Mucosa of descending colon (tissue), 3 donors: ENCODE measurements at regions not wholly inside any gene's neighbourhood (a gene's known extent, or its start where the extent isn't known, plus 50 kb on each side); places are given as distances from the start of the nearest gene placed in this dataset.

Source experiments
- ATAC-seq: fragments of 200-7000 bp; cut with Tn5 transposase; one replicate; pipeline ENCODE4 v1.9.1; 2020; ENCODE audit warnings: mild to moderate bottlenecking, moderate library complexity
- DNase-seq, 3 donors: peaks; one replicate each; pipeline ENCODE4 v3.0.0-alpha.2; 2020
- H3K36me3 ChIP-seq: fragments of 200-600 bp; one replicate; pipeline ENCODE4 v1.8.0; 2021; ENCODE audit warnings: low read depth, mild to moderate bottlenecking
- H3K4me1 ChIP-seq: fragments of 200-600 bp; one replicate; pipeline ENCODE4 v1.8.0; 2021; ENCODE audit warnings: low read depth, mild to moderate bottlenecking
- H3K4me3 ChIP-seq: fragments of 200-600 bp; one replicate; pipeline ENCODE4 v1.8.0; 2021; ENCODE audit warnings: mild to moderate bottlenecking
- H3K9me3 ChIP-seq: fragments of 200-600 bp; one replicate; pipeline ENCODE4 v1.8.0; 2021; ENCODE audit warnings: mild to moderate bottlenecking
- intact Hi-C, 2 donors: fragments of 100-400 bp; cut with DNase I in 1 of 2; cut with micrococcal nuclease in 1 of 2; formaldehyde crosslinking; loops; one replicate each; pipeline versions ENCODE4 v1.11.0 to v1.11.1; 2022; cut with DNase I, micrococcal nuclease
- TF ChIP-seq, protein P1 (sequence below): fragments of 200-600 bp; IDR thresholded peaks from one replicate; pipeline ENCODE4 v1.8.0; 2022; ENCODE audit warnings: antibody characterized with exemption, mild to moderate bottlenecking
- donor health status: DM: no; HTN: no; CAD: no; lungs with moderate emphysema.
- donor health status: DM: no; HTN: no; CAD: no.
- donor health status: DM: no; HTN: yes; CAD: no.

GRCh38 chr9:13755551-13755950 is 476.1 kb upstream of the MPDZ start:
- intact Hi-C loops, result no loop called here
- TF ChIP-seq, protein P1, sequence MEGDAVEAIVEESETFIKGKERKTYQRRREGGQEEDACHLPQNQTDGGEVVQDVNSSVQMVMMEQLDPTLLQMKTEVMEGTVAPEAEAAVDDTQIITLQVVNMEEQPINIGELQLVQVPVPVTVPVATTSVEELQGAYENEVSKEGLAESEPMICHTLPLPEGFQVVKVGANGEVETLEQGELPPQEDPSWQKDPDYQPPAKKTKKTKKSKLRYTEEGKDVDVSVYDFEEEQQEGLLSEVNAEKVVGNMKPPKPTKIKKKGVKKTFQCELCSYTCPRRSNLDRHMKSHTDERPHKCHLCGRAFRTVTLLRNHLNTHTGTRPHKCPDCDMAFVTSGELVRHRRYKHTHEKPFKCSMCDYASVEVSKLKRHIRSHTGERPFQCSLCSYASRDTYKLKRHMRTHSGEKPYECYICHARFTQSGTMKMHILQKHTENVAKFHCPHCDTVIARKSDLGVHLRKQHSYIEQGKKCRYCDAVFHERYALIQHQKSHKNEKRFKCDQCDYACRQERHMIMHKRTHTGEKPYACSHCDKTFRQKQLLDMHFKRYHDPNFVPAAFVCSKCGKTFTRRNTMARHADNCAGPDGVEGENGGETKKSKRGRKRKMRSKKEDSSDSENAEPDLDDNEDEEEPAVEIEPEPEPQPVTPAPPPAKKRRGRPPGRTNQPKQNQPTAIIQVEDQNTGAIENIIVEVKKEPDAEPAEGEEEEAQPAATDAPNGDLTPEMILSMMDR, result no peak
- H3K36me3 ChIP-seq, result no peaks in the 10 kb centered on the region
- no peak for DNase-seq
- ATAC-seq, result no peak
- no peaks in the 10 kb centered on the region for H3K9me3 ChIP-seq
- H3K4me1 ChIP-seq, result no peaks in the 10 kb centered on the region
- no peak overlapping the region for H3K4me3 ChIP-seq

DNA sequence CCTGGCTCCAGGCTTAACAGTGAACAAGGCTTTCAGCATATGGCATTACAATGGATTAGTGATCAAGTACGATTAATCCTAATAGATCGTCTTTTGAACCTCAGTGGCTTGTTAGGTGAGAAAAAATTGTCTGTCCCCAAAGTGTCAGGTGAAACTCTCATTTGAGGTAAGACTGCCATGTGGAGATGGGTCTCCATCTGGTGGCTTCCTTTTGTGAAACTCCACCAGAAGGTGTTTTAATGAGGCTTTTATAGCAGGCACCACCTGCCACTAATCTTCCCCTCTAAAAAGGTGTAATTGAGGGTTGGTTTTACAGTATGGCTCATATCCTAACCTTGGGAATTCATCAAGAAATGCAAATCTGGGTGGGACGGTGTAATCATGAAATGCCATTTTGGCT is 471.1 kb upstream of the MPDZ start:
- Histone ChIP-seq H3K4me3 (no peak overlapping the region), H3K9me3 (no peaks in the 10 kb centered on the region), H3K36me3 (no peaks in the 10 kb centered on the region), H3K4me1 (no peaks in the 10 kb centered on the region)
- TF ChIP-seq, protein P1, result no peak
- ATAC-seq (no peak), DNase-seq (no peak)
- intact Hi-C loops, result no loop called here

DNA sequence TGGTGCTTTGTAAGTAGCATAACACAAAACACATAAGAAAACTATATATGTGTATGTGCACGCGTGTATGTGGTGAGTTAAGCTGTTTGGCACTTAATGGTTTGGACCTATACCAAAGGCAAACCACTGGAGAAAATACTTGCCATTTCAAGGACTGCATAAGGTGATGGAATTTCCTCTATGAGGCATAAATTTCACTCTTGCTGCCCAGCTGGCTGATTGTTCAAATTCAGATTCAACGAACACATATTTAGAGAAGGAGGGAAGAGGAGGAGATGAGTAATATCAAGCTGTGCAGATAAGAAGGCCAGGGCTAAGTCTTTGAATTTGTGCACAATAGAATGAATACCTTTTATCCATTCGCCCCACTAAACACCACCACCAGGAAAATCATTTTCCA is 470.6 kb upstream of the MPDZ start:
- TF ChIP-seq, protein P1, result no peak
- H3K36me3 ChIP-seq, result no peaks in the 10 kb centered on the region
- H3K9me3 ChIP-seq, result no peaks in the 10 kb centered on the region
- ATAC-seq (no peak), DNase-seq (no peak)
- no peaks in the 10 kb centered on the region for H3K4me1 ChIP-seq
- intact Hi-C loops, result no loop called here
- no peak overlapping the region for H3K4me3 ChIP-seq

DNA sequence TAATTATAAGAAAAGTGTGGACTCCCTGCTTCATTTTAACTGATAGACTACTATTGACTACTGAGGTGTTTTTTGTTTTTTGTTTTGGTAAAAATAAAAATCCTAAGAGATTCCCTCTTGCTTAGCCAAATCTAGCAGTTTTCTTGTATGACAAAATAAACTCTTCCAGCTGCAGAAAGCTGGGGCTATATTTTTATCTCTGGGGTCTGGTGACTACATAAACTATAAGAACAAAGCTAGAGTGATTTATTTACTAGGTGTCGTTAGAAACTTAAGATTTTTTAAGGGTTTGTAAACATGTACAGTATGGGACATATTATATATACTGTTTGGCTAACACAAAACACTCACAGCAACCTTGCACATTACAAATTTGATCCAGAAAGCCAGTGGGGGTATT is 467.4 kb upstream of the MPDZ start:
- Histone ChIP-seq H3K9me3 (no peaks in the 10 kb centered on the region), H3K4me3 (no peak overlapping the region), H3K4me1 (no peaks in the 10 kb centered on the region), H3K36me3 (no peaks in the 10 kb centered on the region)
- intact Hi-C loops, result no loop called here
- TF ChIP-seq, protein P1, result no peak
- no peak for ATAC-seq
- no peak for DNase-seq

DNA sequence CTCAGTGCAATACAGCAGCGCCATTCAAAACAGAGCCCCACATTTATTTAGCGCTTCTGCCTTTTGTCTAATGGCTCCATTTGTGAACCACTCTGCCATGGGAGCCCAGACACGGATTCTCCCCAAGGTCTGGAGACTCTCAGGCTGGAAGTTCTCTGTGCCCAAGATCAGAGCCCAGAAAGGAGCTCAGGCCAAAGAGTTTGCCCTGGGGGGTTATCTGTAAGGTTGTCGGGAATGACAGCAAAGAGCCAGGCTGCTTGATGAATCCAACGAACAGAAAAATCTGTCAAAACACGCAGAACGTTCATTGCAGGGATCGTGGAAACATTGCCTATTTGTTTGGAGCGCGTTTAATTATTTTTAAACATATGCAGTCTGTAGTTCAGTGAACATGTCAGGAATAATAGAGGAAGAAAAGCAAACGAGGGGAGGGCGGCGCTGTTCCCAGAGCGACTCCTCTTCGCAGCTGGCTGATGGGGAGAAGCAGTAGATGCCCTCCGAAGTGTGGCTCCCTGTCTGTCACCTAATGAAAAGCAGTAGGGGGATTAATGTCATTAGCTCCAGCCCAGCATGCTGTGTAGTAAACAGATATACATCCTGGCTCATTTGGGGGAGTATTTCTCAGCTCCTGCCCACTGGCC is 464.9 kb upstream of the MPDZ start:
- ATAC-seq, result no peak
- TF ChIP-seq, protein P1, result no peak
- intact Hi-C loops, result no loop called here

GRCh38 chr9:13737885-13738284 is 458.4 kb upstream of the MPDZ start:
- intact Hi-C loops, result no loop called here
- TF ChIP-seq, protein P1, result no peak
- no peaks in the 10 kb centered on the region for H3K4me1 ChIP-seq
- no peaks in the 10 kb centered on the region for H3K36me3 ChIP-seq
- ATAC-seq (no peak), DNase-seq (no peak)
- no peaks in the 10 kb centered on the region for H3K9me3 ChIP-seq
- H3K4me3 ChIP-seq, result no peak overlapping the region

More for the DNA sequence above, 464.9 kb upstream of the MPDZ start:
- no peaks in the 10 kb centered on the region for H3K36me3 ChIP-seq
- H3K4me1 ChIP-seq, result no peaks in the 10 kb centered on the region
- H3K4me3 ChIP-seq, result no peak overlapping the region
- H3K9me3 ChIP-seq, result no peaks in the 10 kb centered on the region
- no peak for DNase-seq
